HepG2 (cell line): ENCODE measurements at regions not wholly inside any gene's neighbourhood (a gene's known extent, or its start where the extent isn't known, plus 50 kb on each side); places are given as distances from the start of the nearest gene placed in this dataset.

ENCODE experiments used
- ATAC-seq: fragments of 200-7000 bp; cut with Tn5 transposase; 3 replicates; pipeline ENCODE4 v1.9.1; 2020; ENCODE audit warnings: mild to moderate bottlenecking, moderate library complexity
- BruUV-seq: library from RNA; stranded (reverse); fragments of 400-500 nt; replicated peaks from 2 replicates; lab custom pipeline; 2021; lab: Mats Ljungman, UMichigan
- CTCF ChIA-PET: fragments of 300-600 bp; formaldehyde crosslinking; extraction: SDS; loops from one replicate; lab custom pipeline; 2021; ENCODE audit warnings: low total read pairs, inconsistent platforms, low intra/inter-chr PET ratio; lab: Yijun Ruan, JAX
- POLR2A ChIA-PET: fragments of 350-600 bp; sonication (Branson Sonifier 250); formaldehyde crosslinking; loops from one replicate; lab custom pipeline; 2020; ENCODE audit warnings: antibody characterized with exemption, inconsistent platforms; lab: Yijun Ruan, JAX
- DNase-seq: peaks from one replicate; pipeline ENCODE4 v3.0.0-alpha.2; 2015; ENCODE audit warnings: low spot score
- FAIRE-seq: peaks from 3 replicates; lab custom pipeline; 2011; peaks lifted over from hg19 to GRCh38; lab: Jason Lieb, UNC
- H2AFZ ChIP-seq: one replicate; pipeline ENCODE4 v1.6.1; 2011; ENCODE audit warnings: low read length, inconsistent platforms
- H3K27ac ChIP-seq: fragments of 300-600 bp; 3 replicates; pipeline ENCODE4 v1.8.0; 2011; ENCODE audit warnings: mixed run types, mild to moderate bottlenecking, mixed read lengths, low read length, inconsistent platforms; ENCODE audit not compliant: insufficient read depth; ENCODE audit errors: extremely low read length
- H3K27me3 ChIP-seq, 2 experiments: fragments of 200-600 bp in 1 of 2; 2 replicates in 1 of 2; 3 replicates in 1 of 2; pipeline versions ENCODE4 v1.6.0 to v1.8.0; 2011; ENCODE audit warnings: low read length in 2 of 2, mild to moderate bottlenecking in 2 of 2, moderate library complexity in 2 of 2, inconsistent platforms in 1 of 2; ENCODE audit not compliant: insufficient read depth in 2 of 2, control insufficient read depth in 1 of 2
- H3K36me3 ChIP-seq, 2 experiments: fragments of 200-600 bp in 1 of 2; replicated peaks in 1 of 2; 2 replicates in 1 of 2; 3 replicates in 1 of 2; pipeline versions ENCODE4 v1.5.1 to v1.8.0; 2011; ENCODE audit warnings: low read length in 2 of 2, inconsistent platforms in 1 of 2; ENCODE audit not compliant: insufficient read depth in 2 of 2, control insufficient read depth in 1 of 2
- H3K4me1 ChIP-seq: 2 replicates; pipeline ENCODE4 v1.5.1; 2012; ENCODE audit warnings: low read length, inconsistent platforms; ENCODE audit not compliant: insufficient read depth
- H3K4me2 ChIP-seq: 2 replicates; pipeline ENCODE4 v1.6.0; 2011; ENCODE audit warnings: low read depth, low read length, inconsistent platforms
- H3K4me3 ChIP-seq, 3 experiments: fragments of 200-600 bp in 1 of 3; sonication (generic), shearing (Covaris generic) in 1 of 3; replicated peaks in 1 of 3; 2 replicates each; pipeline ENCODE4 v1.5.1; 2011 to 2016; ENCODE audit warnings: low read length in 3 of 3, inconsistent platforms in 2 of 3, low read depth in 2 of 3, mild to moderate bottlenecking in 2 of 3, control low read depth in 1 of 3, mixed read lengths in 1 of 3; ENCODE audit not compliant: insufficient read depth in 1 of 3
- H3K79me2 ChIP-seq: one replicate; pipeline ENCODE4 v1.6.1; 2011; ENCODE audit warnings: low read length, inconsistent platforms; ENCODE audit not compliant: insufficient read depth
- H3K9ac ChIP-seq: 2 replicates; pipeline ENCODE4 v1.6.0; 2011; ENCODE audit warnings: mild to moderate bottlenecking, low read depth, low read length, inconsistent platforms; ENCODE audit not compliant: insufficient read depth
- H3K9me3 ChIP-seq: 2 replicates; pipeline ENCODE4 v1.5.1; 2012; ENCODE audit warnings: mild to moderate bottlenecking, low read length
- H4K20me1 ChIP-seq: 2 replicates; pipeline ENCODE4 v1.6.0; 2011; ENCODE audit warnings: inconsistent platforms, mild to moderate bottlenecking, low read length, moderate library complexity; ENCODE audit not compliant: insufficient read depth
- ARNT ChIP-seq: fragments of 450-650 bp; IDR thresholded peaks from 2 replicates; pipeline ENCODE4 v1.6.1; 2017
- MBNL3 ChIP-seq: fragments of 250-450 bp; sonication (Bioruptor Pico); conservative IDR thresholded peaks from 2 replicates; pipeline ENCODE4 v1.8.0; 2022; ENCODE audit warnings: mild to moderate bottlenecking, inconsistent platforms
- MXD4 ChIP-seq: IDR thresholded peaks from 2 replicates; pipeline ENCODE4 v1.6.1; 2016; ENCODE audit warnings: mild to moderate bottlenecking, missing biosample characterization, missing genetic modification reagents
- NFYB ChIP-seq: sonication (generic); formaldehyde crosslinking; IDR thresholded peaks from 2 replicates; pipeline ENCODE4 v1.4.0; 2020; ENCODE audit warnings: missing genetic modification reagents
- ZNF20 ChIP-seq: sonication (generic); formaldehyde crosslinking; IDR thresholded peaks from 2 replicates; pipeline ENCODE4 v1.4.0; 2020; ENCODE audit warnings: mild to moderate bottlenecking, moderate library complexity, missing genetic modification reagents
- ZNF292 ChIP-seq: sonication (generic); formaldehyde crosslinking; IDR thresholded peaks from 2 replicates; pipeline ENCODE4 v1.8.1; 2022; ENCODE audit warnings: mild to moderate bottlenecking, low read depth, missing genetic modification reagents, borderline replicate concordance
- ZNF350 ChIP-seq: sonication (generic); formaldehyde crosslinking; IDR thresholded peaks from 2 replicates; pipeline ENCODE4 v1.4.0; 2020; ENCODE audit warnings: mild to moderate bottlenecking, low read depth, missing genetic modification reagents, borderline replicate concordance
- ZNF644 ChIP-seq: IDR thresholded peaks from 2 replicates; pipeline ENCODE4 v1.6.1; 2016; ENCODE audit warnings: low read depth
- ZNF879 ChIP-seq: sonication (generic); formaldehyde crosslinking; IDR thresholded peaks from 2 replicates; pipeline ENCODE4 v1.8.1; 2023; ENCODE audit warnings: missing genetic modification reagents
- WGBS: methylation state at CpG from one replicate; pipeline ENCODE4 v1.1.6; 2017; ENCODE audit warnings: low lambda C conversion rate; 5-methylcytosine and 5-hydroxymethylcytosine counted together
- in situ Hi-C: cut with HindIII; loops from 2 replicates; pipeline ENCODE4 v1.10.0; 2017; ENCODE audit warnings: low pct_unique_long_range_greater_than_20kb; ENCODE audit not compliant: extremely low pct_ligation_motif_present
- intact Hi-C: fragments of 100-400 bp; cut with micrococcal nuclease; formaldehyde crosslinking; loops from one replicate; pipeline ENCODE4 v1.10.0; 2022; ENCODE audit not compliant: unreplicated experiment
- TF ChIP-seq, protein P1 (sequence below): IDR thresholded peaks from 2 replicates; pipeline ENCODE4 v1.6.1; 2016; ENCODE audit warnings: missing biosample characterization, missing genetic modification reagents, low read depth

DNA sequence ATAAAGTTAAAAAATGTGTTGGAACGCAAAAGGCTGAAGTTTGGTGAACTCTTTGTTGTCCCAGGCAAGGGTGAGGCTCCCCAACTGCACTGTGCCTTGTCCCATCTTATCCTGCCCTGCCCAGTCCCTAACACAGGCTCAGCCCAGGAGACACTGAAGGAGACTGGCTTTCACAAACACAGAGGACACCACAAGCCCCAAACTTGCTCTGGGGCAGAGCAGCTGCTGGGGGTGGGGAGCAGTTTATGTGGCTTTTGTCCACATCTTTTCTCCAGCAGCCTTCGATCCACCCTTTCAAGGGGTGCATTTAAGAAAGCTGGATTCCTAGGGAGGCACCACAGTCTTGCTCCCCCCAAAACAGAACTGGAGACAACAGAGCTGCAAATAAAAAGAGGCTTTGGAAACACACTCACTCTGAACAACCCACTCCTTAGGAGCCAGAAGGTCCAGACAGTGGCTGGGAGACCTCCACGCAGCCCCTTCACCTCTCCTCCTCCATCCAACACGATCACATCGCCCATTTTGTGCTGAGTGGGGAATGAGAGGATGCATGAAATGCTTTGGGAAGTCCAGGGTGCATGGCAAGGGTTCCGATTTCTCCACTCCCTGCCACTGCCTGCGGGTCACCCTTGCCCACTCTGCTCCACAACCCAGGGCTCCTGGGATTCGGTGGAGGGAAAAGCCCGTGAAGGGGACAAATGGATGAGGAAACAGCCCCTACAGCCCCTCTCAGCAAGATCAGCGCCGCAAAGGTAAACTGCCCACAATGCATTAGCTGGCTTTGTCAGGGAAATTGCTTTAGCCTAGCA, 260.5 kb upstream of the TLE3 start:
- ATAC-seq, result no peak
- H3K4me2 ChIP-seq, result no peak overlapping the region
- no peak for FAIRE-seq
- no peak overlapping the region for H2AFZ ChIP-seq
- no peaks in the 10 kb centered on the region for H4K20me1 ChIP-seq
- in situ Hi-C loops (loop anchor here (10.0 kb wide), 1 partner anchor 883 kb away; no protein-coding TSS in a partner anchor), intact Hi-C loops (no loop called here)
- 45% methylated on average over 9 of the region's 11 CpGs for WGBS
- H3K4me3 ChIP-seq, result no peak overlapping the region
- no peak overlapping the region for H3K27ac ChIP-seq
- BruUV-seq, result no TSS peak
- H3K9me3 ChIP-seq, result no peaks in the 10 kb centered on the region
- DNase-seq, result no peak
- no peaks in the 10 kb centered on the region for H3K4me1 ChIP-seq
- CTCF ChIA-PET, result no interaction called here
- no peaks in the 10 kb centered on the region for H3K79me2 ChIP-seq
- no peak overlapping the region for H3K9ac ChIP-seq
- no peaks in the 10 kb centered on the region for H3K36me3 ChIP-seq
- TF ChIP-seq, protein P1, sequence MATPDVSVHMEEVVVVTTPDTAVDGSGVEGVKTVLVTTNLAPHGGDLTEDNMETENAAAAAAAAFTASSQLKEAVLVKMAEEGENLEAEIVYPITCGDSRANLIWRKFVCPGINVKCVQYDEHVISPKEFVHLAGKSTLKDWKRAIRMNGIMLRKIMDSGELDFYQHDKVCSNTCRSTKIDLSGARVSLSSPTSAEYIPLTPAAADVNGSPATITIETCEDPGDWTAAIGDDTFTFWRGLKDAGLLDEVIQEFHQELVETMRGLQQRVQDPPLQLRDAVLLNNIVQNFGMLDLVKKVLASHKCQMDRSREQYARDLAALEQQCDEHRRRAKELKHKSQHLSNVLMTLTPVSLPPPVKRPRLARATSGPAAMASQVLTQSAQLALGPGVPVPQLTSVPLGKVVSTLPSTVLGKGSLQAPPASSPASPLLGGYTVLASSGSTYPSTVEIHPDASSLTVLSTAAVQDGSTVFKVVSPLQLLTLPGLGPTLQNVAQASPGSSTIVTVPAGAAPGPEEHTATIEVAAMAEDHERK (CRISPR knock-in tag), result no peak
- TF ChIP-seq ZNF20, result no peak
- no peak for TF ChIP-seq MBNL3 (CRISPR knock-in tag)
- no peak for TF ChIP-seq ZNF879 (CRISPR knock-in tag)
- no peak for TF ChIP-seq ZNF644
- TF ChIP-seq MXD4 (CRISPR knock-in tag), result no peak
- TF ChIP-seq ARNT, result no peak
- no peak for TF ChIP-seq ZNF350
- no peak for TF ChIP-seq NFYB
- TF ChIP-seq ZNF292, result no peak
- TF ChIP-seq, all 625 proteins: peak for 0
- peaks cover 1 to 8% of the 10 kb centered on the region in 2 experiments; a peak in 4 of 5 replicates for H3K27me3 ChIP-seq
- POLR2A ChIA-PET, result no interaction called here
